HG02943 (cell line): ENCODE measurements at regions not wholly inside any gene's neighbourhood (a gene's known extent, or its start where the extent isn't known, plus 50 kb on each side); places are given as distances from the start of the nearest gene placed in this dataset.
"Not testable (repeated sequence)": the region's sequence is repeated elsewhere in the genome, so short reads cannot be mapped to it uniquely, and the experiment has no call there.

Experiments used
- ATAC-seq: cut with Tn5 transposase; IDR thresholded peaks from one replicate; pipeline ENCODE4 v1.9.1; 2021; ENCODE audit warnings: mild to moderate bottlenecking, low read depth, moderate library complexity; ENCODE audit not compliant: unreplicated experiment

DNA sequence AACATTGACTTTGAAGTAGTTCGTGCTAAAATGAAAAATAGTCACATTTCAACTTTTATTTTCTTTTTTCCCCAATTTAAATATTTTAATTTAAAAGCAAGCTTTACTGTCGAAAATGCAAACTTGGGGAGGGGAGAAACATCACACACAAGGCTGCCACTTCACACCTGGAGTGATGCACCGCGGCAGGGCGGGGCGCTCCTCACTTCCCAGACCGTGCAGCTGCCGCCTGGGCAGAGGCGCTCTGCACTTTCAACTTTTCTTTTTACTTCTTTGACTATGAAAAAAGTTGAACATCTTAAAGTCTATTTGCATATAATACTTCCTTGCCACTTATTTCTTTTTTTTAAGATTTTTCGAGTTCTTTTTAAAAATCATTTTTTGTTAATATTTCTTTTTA, 993.3 kb upstream of the GJE1 start:
- ATAC-seq = no peak

DNA sequence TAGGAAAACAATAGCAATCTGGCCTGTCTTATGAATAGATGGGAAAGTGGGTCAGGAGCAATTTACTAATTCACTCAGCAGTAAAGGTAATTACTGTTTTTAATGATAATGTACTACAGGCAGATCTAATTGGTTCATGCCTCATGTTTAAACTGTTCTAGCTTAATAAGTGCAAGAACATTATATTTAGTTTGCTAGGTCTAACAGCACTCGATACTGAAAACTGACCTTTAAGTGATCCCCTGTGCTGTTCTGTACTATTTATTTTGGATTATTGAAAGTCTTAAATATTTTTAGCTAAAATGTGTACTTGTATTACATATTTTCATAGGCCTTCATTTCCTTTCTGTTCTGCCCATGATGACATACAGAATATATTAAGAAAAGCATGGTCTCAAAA, 998.0 kb upstream of the GJE1 start:
- ATAC-seq = no peak

DNA sequence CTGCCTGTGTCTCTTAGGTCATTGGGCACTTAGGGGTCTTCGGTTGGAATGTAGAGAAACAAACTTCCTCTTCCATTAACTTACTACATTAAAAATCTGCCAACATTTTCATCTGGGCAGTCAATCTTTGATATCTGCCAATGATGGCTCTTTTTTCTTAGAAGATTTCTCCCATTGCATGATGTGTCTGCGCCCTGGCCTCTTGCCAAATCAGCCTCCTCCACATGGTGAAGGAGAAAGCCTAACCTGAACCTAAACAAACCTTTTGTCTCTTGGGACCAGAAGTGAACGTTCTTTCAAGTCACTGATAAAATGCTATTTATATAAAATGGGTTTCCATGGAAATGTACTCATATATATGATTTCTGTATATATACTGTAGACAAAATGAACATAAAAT, 998.9 kb upstream of the GJE1 start:
- ATAC-seq = no peak

DNA sequence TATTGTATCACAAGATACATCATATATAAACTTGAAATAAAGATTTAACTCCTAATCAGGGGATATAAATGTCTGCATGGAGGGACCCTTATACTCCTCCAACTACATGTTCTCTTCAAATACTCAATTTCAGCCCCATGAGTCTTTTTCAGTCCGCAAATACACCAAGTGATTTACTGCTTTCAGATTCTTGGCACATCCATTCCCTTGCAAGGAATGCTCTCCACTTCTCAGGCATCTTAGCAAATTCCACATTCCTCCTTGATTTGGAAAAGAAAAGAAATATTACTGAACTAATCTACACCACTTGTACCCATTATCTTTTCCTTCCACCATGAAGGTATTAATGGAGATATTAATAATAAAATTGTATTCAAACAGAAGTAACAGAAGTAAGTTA, 999.4 kb upstream of the GJE1 start:
- ATAC-seq = no peak

DNA sequence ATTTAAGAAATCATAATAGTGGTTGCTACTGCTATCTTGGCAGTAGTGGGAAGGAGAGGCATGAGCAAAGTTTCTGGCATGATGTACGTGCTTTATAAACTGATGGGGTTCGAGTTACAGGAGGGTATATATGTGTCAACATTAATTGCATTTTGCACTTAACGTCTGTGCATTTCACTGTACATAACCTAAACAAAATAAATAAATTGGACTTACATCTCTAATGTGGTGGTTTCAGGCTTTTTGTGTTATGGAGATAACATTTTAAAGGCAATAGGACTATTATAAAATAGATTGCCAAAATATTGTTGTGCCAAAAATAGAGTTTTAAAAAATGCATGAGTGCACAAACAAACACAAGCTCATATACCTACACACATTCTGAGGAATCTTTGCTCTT, 1001.1 kb upstream of the GJE1 start:
- no peak for ATAC-seq

DNA sequence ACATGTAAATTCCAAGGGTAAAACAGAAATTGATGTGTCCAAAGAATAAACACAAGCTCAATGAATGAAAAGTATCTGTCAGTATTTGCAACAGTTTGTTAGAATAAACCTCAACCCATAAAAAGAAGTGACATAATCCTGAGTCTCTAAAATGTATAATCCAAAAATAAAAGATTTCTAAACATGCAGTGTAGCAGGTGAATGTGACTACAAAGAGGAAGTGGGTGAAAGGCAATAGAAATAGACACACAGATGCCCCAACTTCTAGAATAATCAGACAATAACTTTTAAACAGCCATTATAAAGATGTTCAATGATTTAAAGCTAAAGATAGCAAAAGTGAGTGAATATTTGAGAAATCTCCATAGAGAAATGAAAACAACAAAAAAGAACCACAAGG, 1009.2 kb upstream of the GJE1 start:
- no peak for ATAC-seq

DNA sequence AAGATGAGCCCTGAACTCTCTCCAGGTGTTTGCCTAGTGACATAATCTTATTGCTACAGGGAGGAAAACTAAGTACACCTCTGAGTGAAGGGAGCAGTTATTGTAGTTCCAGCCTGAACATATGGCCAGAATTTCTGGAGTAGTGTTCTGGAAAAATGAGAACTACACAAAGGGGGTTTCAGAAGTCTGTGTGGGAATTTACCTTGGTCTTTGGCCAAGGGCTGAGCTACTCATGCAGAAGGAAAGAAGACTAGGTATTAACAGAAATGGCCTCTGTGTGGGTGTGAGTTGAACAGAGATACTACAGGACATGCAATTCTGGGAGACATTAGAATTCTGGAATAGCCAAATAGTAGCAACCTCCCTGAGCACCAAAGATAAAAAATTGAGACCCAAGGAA, 1009.7 kb upstream of the GJE1 start:
- no peak for ATAC-seq

DNA sequence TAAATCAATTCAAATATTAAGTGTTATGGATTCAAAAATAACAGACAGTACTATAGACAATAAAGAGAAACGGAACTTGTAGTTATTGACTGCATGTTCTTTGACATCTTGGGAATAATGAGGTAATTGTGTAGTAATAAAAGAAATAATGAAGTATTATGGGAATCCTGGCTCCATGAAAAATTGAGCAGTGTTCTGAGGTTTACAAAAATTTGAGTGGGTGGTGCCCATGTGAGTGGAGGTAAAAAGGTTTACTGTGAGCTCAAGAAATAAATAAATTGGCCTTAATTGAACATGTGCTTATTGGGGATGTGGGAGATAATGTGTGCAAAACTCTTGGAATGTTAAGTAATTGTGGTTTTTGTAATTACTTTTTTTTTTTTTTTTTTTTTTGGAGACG, 1013.7 kb upstream of the GJE1 start:
- no peak for ATAC-seq

DNA sequence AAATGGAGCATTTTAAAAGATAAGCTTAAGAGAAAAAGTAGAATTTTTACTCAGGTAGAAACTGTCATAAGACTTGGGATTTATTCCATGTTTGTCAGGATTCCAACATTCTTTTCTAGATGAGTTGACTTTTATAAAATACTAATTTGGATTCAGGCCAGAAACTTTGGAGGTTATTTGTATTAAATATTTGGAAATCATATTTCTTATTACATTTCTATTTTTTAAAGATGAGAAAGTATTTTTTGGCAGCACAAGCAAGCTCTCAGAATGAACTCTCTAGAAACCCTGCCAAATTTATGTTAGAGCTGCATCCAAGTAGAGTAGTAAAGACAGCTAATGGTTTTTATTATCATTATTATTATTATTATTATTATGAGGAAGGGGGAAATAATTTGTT, 1014.9 kb upstream of the GJE1 start:
- no peak for ATAC-seq

DNA sequence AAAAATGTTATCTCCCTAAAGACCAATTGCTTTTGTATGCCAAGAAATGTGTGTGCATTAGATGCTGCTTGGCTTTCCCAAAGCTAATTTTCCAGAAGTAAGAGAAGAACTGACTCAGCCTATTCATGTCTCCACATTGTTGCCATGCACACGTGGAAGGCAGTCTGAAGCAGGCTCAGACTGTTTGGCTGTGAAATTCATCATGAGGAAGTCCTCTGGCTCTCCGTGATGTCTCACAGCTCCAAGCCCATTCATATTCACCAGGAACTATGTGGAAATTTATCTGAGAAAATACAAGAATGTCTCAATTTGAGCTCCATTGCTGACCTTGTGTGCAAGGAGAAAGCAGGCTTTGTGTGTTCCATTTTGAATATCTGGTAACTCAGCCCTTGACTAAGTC, 1022.2 kb upstream of the GJE1 start:
- ATAC-seq = no peak

DNA sequence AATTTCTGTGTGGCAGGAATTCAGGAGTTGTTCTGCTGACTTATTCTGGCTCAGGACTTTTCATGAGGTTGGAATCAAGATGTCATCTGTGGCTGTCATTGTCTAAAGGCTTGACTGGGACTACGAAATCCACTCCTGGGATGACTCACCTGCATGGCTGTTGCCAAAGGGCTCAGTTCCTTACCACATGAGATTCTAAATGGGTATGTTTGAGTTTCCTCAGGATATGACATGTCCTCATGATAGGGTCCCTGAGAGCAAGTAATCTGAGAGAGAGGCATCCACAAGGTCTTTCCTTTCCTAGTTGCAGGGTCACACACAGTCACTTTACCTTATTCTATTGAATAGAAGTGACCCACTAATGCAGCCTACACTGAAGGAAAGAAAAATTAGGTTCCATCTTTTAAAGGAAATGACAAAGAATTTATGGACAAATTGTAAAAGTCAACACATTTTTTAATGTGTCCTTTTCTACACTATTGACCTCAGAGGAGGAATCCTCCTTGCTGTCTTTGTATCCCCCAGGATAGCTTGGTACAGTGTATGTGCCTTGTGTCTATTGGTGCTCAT, 1025.0 kb upstream of the GJE1 start:
- no peak for ATAC-seq

DNA sequence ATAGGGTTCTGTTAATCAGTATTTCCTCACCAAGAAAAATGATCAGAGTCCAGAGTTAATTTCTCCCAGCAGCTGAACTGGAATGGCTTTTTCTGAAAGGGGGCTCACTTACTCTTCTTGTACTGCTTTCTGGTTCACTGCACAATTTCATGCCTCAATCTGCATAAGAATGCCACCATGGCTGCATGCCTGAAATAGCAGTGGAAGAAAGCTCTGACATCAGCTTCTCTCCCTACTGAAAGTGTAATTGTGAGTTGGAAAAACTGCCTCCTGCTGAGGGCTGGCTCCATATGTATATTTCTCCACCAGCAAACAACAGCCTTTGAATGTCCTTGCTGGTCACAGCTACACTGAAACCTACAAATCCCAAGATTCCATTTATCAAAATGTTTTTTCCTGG, 1027.2 kb upstream of the GJE1 start:
- ATAC-seq = no peak

DNA sequence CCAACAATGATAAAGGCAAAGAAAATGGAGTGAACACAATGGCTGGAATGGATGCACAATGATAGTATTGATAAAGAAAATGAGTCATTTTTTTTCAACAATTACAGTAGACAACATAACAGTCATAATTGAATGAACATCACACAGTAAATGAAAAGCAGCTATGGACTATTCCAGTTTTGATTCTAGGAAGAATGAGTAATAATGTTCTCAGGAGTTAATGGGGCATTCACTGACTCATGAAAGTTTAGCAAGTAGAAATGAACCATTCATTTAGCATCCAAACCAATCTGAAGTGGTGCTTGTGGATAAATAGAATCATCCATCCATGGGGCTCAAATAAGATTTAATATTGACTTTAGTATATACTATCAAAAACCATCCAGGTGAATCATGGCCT, 1029.5 kb upstream of the GJE1 start:
- ATAC-seq = no peak

DNA sequence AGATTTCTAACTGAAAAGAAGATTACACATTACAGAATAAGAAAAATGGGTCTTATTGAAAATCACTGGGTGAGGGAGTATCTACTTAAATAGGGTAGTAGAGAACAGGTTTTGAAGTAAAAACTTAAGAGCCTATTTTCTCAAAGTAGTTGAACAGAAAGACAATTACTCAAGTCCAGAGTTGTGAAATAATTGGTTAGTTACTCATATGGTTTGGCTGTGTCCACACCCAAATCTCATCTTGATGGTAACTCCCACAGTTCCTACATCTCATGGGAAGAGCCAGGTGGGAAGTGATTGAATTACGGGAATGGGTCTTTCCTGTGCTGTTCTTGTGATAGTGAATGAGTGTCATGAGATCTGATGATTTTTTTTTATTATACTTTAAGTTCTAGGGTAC, 1035.3 kb upstream of the GJE1 start:
- no peak for ATAC-seq

DNA sequence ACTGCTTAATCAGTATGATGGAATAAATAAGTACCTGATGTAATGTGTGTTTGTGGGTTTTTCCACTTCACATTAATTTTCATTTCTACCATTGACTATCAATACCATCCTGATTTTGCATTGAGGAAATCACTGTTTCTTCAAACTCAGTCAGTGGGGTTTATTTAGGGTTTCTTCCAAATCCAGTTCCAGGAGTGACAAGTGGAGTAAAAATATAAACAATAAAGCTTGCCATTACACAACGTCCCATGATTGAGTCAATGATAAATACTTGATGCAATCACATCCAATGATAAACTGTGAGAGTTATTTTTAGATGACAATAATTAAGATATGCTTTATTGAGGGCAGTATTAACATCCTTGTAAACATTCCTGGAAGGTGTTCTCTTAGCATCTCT, 1037.4 kb upstream of the GJE1 start:
- no peak for ATAC-seq

DNA sequence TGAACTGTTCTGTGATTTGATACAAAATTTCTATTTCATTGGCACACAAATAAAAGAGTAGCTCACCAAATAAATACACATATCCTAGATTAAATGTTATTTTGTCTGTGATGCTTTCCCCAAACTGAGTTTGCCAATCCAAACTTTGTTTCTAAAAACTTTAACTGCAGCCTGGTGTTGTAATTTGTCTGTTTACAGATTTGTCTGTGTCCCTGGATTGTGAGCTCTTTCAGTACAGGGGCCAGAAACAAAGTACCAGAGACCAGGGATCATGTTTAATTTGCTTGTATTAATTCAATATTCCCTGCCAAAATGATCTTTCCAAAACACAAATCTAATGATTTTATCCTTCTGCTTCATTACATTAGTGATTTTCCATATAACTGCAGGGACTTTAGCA, 1044.6 kb upstream of the GJE1 start:
- no peak for ATAC-seq

DNA sequence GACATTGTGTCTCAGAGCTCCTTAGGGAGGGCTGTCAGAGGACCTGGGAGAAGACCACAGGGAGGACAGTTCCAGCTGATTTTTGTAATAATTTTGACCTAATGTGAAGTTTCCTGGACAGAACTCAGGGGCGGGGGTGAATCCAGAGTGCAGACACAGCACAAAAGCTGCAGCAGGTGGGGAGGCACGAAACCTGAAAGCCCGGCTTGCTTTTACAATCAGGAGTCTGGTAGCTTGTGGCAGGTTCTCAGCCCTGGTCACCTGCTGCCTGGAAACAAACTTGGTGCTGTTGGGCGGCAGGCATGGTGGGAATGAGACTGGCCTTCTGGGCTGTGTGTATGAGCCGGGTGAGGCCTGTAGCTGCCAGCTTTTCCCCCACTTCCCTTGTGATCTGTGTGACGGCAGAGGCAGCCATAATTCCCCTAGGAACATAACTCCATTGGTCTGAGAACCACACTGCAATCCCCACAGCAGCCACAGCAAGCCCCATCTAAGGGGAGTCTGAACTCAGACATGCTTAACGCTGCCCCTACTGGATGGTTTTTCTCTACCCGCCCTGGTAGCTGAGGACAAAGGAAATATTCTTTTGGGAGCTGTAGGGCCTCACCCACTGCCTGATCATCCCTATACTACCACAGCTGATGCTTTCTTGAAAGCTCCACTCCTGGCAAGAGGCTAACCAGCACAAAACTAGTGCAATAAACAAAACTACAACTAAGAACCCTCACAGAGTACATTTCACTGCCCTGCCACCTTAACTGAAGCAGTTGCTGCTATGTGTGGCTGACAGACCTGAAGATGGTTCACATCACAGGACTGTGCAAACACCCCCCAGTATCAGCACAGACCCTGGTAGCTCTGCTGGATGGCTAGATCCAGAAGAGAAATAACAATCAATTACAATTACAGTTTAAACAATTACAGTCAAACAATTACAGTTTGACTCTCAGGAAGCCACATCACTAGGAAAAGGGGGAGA, 1055.1 kb upstream of the GJE1 start:
- peak; percentile 93 for ATAC-seq

DNA sequence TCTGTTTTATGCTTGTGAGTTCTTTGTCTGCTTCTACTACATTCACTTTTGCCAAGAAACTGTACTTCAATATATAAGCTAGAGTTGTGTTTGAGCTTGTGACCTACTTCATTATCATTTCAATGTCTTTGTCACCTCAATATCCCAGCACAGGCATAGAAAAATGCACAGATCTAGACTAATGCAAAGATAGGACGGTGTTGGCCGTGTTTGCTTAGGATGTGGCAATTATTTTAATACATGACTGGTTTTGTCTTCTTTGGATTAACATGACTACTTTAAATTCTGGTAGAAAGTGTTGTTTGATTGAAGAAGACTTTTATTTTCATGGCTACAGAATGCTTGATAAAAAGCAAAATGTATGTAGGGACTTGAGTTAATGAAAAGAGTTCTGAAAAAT, 1075.0 kb upstream of the GJE1 start:
- no peak for ATAC-seq

DNA sequence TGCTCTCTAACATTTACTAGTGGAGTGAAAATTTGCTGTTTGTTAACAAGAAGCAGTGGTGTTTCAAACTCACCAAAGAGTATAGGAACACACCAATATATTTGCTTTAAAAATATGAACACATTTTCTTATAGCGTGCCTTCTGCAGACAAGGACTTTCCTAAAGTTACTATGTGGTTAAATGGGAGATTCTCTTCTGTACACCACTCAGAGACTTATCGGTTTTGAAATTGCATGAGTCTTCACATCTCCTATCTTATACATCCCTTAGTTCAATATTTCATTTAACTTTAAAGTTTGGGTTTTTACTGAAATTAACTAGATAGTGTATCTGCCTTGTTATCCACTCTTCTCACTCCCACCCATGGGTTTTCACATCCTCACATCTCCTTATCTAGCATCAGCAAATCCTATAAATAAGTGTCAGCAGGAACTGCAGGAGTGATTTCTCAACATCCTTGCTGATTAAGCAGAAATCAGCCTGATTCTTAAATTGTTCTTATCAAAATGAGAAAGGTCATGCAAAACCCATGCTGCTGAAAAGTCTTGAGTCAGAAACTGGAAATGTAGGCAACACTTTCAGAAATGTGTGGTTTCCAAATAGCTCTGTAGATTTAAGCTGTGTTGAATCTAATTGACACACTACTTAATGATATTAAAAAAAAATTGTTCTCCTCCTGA, 1075.6 kb upstream of the GJE1 start:
- no peak for ATAC-seq

DNA sequence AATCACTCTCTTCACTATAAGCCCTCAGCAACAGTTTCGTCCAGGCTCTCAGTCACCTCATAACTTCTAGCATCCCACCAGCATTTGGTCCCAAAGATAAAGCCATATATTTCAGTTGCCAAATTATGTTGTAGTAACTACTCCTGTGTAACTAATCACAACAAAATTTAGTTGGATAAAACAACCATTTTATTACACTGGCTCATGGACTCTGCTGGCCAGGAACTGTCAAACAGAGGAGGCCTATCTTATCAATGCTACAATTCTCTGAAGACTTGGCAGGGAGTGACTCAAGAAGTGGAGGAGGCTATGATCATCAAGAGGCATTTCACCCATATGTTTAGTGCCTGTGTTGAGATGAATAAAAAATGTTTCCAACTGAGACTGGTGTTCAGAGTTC, 1082.3 kb upstream of the GJE1 start:
- no peak for ATAC-seq

DNA sequence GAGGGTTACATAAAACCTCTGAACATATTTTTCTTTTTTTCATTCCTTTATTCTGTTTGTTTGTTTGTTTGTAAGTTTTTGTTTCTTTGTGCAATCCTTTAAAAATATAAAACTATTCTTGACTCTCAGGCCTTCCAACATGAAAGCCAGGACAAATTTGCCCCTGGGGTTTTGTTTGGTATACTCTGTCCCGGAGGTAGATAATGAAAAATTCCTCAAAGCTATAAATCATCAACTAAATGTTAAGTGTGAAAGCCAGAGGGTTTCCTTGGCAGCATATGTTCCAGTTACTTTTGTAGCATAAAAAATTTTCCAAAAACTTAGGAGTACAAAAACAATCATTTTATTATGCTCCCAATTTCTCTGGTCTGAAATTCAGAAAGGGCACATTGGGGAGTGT, 1084.3 kb upstream of the GJE1 start:
- ATAC-seq = no peak

DNA sequence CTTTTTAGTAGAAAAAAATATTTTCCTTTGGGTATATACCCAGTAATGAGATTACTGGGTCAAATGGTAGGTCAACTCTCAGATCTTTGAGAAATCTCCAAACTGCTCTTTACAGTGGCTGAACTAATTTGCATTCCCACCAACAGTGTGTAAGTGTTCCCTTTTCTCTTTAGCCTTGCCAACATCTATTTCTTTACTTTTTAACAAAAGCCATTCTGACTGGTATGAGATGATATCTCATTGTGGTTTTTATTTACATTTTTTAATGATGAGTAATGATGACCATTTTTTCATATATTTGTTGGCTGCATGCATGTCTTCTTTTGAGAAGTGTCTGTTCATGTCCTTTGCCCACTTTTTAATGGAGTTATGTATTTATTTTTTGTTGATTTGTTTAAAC, 1086.2 kb upstream of the GJE1 start:
- ATAC-seq = not testable (repeated sequence)
